GM23248 (cell line): ENCODE measurements at regions not wholly inside any gene's neighbourhood (a gene's known extent, or its start where the extent isn't known, plus 50 kb on each side); places are given as distances from the start of the nearest gene placed in this dataset.

Experiments
- EZH2 ChIP-seq: fragments of 200-600 bp; sonication (generic); IDR thresholded peaks from 2 replicates; pipeline ENCODE4 v1.6.1; 2018; ENCODE audit warnings: antibody characterized with exemption, mild to moderate bottlenecking; ENCODE audit not compliant: insufficient read depth, poor library complexity, severe bottlenecking
- EZH2phosphoT487 ChIP-seq: fragments of 200-600 bp; sonication (generic); IDR thresholded peaks from 2 replicates; pipeline ENCODE4 v1.6.1; 2018; ENCODE audit warnings: antibody characterized with exemption, moderate library complexity, mild to moderate bottlenecking, low read depth; ENCODE audit not compliant: insufficient read depth

- TF ChIP-seq EZH2 (no peak), EZH2phosphoT487 (no peak)
Observed at GRCh38 chr12:59250766-59251165, 330.5 kb upstream of the LRIG3 start.
